ENCODE measurements at regions not wholly inside any gene's neighbourhood (a gene's known extent, or its start where the extent isn't known, plus 50 kb on each side); places are given as distances from the start of the nearest gene placed in this dataset.

- no peak for TF ChIP-seq POLR2A (IDR thresholded peaks at IDR 0.05; ENCODE audit: low read length)
- TF ChIP-seq GATA1 (IDR thresholded peaks at IDR 0.05; ENCODE audit: low read depth, low read length) = no peak
- no peak for DNase-seq
Observed at GRCh38 chrX:37955273-37955672, 51.1 kb upstream of the SYTL5 start.

- no peak for DNase-seq
- TF ChIP-seq POLR2A (IDR thresholded peaks at IDR 0.05; ENCODE audit: low read length) (no peak), GATA1 (IDR thresholded peaks at IDR 0.05; ENCODE audit: low read depth, low read length) (no peak)
Observed at GRCh38 chrX:37956223-37956622, 50.1 kb upstream of the SYTL5 start.

Measured in erythroblast (primary cell).